Esophagus muscularis mucosa (tissue), 3 donors: ENCODE measurements at regions not wholly inside any gene's neighbourhood (a gene's known extent, or its start where the extent isn't known, plus 50 kb on each side); places are given as distances from the start of the nearest gene placed in this dataset.

Source experiments
- POLR2A ChIP-seq: fragments of 450-650 bp; IDR thresholded peaks from one replicate; pipeline ENCODE4 v1.6.1; 2017; ENCODE audit warnings: antibody characterized with exemption, moderate library complexity, mild to moderate bottlenecking, low read depth
- TF ChIP-seq, protein P1 (sequence below), 3 experiments: fragments of 200-600 bp in 2 of 3; fragments of 450-650 bp in 1 of 3; sonication (generic) in 2 of 3; IDR thresholded peaks; one replicate each; pipeline ENCODE4 v1.5.1; 2017 to 2019; ENCODE audit warnings: antibody characterized with exemption in 3 of 3, mild to moderate bottlenecking in 2 of 3, moderate library complexity in 1 of 3

DNA sequence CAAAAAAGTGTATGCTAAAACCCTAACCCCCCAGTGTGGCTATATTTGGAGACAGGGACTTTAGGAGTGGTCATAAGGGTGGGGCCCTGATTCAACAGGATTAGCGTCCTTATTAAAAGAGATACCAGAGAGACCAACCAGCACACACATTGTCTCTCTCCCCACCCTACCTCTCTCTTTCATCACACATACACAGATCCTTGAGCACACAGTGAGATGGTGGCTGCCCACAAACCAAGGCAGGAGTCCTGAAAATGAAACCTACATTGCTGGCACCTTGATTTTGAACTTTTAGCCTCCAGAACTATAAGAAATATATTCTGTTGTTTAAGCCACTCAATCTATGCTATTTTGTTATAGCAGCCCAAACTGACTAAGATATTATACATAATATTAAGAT, 224.2 kb downstream of the KDR start:
- TF ChIP-seq POLR2A, result no peak
- TF ChIP-seq, protein P1, sequence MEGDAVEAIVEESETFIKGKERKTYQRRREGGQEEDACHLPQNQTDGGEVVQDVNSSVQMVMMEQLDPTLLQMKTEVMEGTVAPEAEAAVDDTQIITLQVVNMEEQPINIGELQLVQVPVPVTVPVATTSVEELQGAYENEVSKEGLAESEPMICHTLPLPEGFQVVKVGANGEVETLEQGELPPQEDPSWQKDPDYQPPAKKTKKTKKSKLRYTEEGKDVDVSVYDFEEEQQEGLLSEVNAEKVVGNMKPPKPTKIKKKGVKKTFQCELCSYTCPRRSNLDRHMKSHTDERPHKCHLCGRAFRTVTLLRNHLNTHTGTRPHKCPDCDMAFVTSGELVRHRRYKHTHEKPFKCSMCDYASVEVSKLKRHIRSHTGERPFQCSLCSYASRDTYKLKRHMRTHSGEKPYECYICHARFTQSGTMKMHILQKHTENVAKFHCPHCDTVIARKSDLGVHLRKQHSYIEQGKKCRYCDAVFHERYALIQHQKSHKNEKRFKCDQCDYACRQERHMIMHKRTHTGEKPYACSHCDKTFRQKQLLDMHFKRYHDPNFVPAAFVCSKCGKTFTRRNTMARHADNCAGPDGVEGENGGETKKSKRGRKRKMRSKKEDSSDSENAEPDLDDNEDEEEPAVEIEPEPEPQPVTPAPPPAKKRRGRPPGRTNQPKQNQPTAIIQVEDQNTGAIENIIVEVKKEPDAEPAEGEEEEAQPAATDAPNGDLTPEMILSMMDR (IDR thresholded peaks at IDR 0.05), result no peak
